ENCODE measurements at regions not wholly inside any gene's neighbourhood (a gene's known extent, or its start where the extent isn't known, plus 50 kb on each side); places are given as distances from the start of the nearest gene placed in this dataset.
"Not testable (repeated sequence)": the region's sequence is repeated elsewhere in the genome, so short reads cannot be mapped to it uniquely, and the experiment has no call there.

GRCh38 chr21:27929179-27929578, 962.3 kb upstream of the ADAMTS5 start:
- H3K27me3 Mint-ChIP-seq; DNase-seq; H3K27ac Mint-ChIP-seq; ATAC-seq (ENCODE audit: low read depth); H3K9me3 Mint-ChIP-seq; CTCF ChIA-PET; H3K4me1 Mint-ChIP-seq; H3K36me3 Mint-ChIP-seq (ENCODE audit: low read depth); intact Hi-C loops (cut with micrococcal nuclease); H3K4me3 Mint-ChIP-seq; POLR2A ChIA-PET: not testable (repeated sequence)

DNA sequence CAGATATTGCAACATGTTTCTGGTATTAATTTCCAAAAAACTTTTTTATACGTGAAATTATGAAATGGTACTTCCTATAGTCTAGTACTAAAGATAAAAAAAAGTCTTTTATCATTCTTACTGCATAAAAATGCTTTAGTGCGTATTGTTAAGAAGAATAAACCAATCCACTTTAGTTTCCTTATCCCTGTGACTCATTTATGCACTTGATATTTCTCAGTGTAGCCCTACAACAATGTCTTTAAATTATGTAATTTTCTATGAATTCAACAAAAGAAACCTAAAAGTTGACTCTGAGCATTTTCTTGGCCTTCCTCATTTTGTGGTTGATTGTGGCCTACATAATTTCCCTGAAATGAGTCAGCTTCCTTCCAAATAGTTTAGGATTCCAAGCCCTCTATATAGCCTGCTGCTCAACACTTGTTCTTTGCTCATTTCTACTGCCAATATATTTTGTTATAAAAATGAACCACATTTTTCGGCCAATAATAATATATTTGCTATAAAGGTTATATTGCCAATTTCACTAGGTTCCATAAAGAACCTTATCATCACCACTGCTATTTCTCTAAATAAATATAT, 961.7 kb upstream of the ADAMTS5 start:
- H3K36me3 Mint-ChIP-seq (ENCODE audit: low read depth); CTCF ChIA-PET; H3K4me3 Mint-ChIP-seq; POLR2A ChIA-PET; H3K9me3 Mint-ChIP-seq; H3K27ac Mint-ChIP-seq; DNase-seq; intact Hi-C loops (cut with micrococcal nuclease); ATAC-seq (ENCODE audit: low read depth); H3K27me3 Mint-ChIP-seq; H3K4me1 Mint-ChIP-seq: not testable (repeated sequence)

GRCh38 chr21:27921421-27921820, 954.5 kb upstream of the ADAMTS5 start:
- ATAC-seq (ENCODE audit: low read depth); H3K4me1 Mint-ChIP-seq; CTCF ChIA-PET; H3K27me3 Mint-ChIP-seq; H3K27ac Mint-ChIP-seq; H3K36me3 Mint-ChIP-seq (ENCODE audit: low read depth); DNase-seq; intact Hi-C loops (cut with micrococcal nuclease); H3K4me3 Mint-ChIP-seq; POLR2A ChIA-PET: not testable (repeated sequence)
- H3K9me3 Mint-ChIP-seq = peaks cover 11% of the 10 kb centered on the region

GRCh38 chr21:27917966-27918365, 951.1 kb upstream of the ADAMTS5 start:
- H3K27ac Mint-ChIP-seq; ATAC-seq (ENCODE audit: low read depth); H3K4me3 Mint-ChIP-seq; CTCF ChIA-PET; H3K27me3 Mint-ChIP-seq; intact Hi-C loops (cut with micrococcal nuclease); H3K4me1 Mint-ChIP-seq; H3K36me3 Mint-ChIP-seq (ENCODE audit: low read depth); POLR2A ChIA-PET; DNase-seq: not testable (repeated sequence)
- H3K9me3 Mint-ChIP-seq = peaks cover 13% of the 10 kb centered on the region

DNA sequence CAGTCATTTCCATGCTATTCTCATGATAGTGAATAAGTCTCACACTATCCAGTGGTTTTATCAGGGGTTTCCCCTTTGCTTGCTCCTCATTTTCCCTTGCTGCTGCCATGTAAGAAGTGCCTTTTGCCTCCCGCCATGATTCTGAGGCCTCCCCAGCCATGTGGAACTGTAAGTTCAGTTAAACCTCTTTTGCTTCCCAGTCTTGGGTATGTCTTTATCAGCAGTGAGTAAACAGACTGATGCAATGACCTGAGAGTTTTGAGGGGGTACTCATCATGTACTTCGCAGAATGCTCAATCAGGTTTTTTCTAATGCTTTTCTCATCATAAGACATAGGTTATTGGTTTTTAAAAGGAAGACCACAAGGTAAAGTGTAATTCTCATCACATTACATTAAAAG, 949.4 kb upstream of the ADAMTS5 start:
- H3K4me3 Mint-ChIP-seq; H3K36me3 Mint-ChIP-seq (ENCODE audit: low read depth); intact Hi-C loops (cut with micrococcal nuclease); H3K27me3 Mint-ChIP-seq; ATAC-seq (ENCODE audit: low read depth); CTCF ChIA-PET; H3K9me3 Mint-ChIP-seq; POLR2A ChIA-PET; H3K27ac Mint-ChIP-seq; H3K4me1 Mint-ChIP-seq; DNase-seq: not testable (repeated sequence)

DNA sequence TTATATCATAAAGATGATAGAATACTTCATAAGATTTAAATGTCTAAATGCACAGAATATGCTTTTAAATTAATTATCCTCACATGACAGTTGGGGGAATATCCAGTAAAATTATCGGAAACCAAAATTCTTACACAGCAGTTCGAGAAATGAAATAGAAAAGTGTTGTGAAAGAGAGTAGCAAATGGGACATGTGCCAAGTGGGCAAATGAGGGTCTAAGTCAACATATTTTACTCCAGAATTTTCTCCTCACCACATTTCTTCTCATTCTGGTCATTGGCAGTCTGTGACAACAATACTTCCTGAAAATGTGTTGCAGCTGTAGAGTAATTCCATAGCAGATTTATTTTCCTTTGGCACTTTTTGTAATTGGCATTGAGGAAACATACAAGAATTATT, 945.2 kb upstream of the ADAMTS5 start:
- ATAC-seq (ENCODE audit: low read depth); DNase-seq; H3K4me3 Mint-ChIP-seq; intact Hi-C loops (cut with micrococcal nuclease); POLR2A ChIA-PET; H3K27me3 Mint-ChIP-seq; H3K36me3 Mint-ChIP-seq (ENCODE audit: low read depth); CTCF ChIA-PET; H3K27ac Mint-ChIP-seq; H3K4me1 Mint-ChIP-seq; H3K9me3 Mint-ChIP-seq: not testable (repeated sequence)

GRCh38 chr21:27909487-27909886, 942.6 kb upstream of the ADAMTS5 start:
- POLR2A ChIA-PET; H3K4me1 Mint-ChIP-seq; H3K36me3 Mint-ChIP-seq (ENCODE audit: low read depth); H3K27me3 Mint-ChIP-seq; ATAC-seq (ENCODE audit: low read depth); H3K27ac Mint-ChIP-seq; H3K4me3 Mint-ChIP-seq; H3K9me3 Mint-ChIP-seq; DNase-seq; CTCF ChIA-PET; intact Hi-C loops (cut with micrococcal nuclease): not testable (repeated sequence)

- H3K4me3 Mint-ChIP-seq; DNase-seq; H3K4me1 Mint-ChIP-seq; H3K36me3 Mint-ChIP-seq (ENCODE audit: low read depth); H3K27ac Mint-ChIP-seq; H3K27me3 Mint-ChIP-seq; H3K9me3 Mint-ChIP-seq; CTCF ChIA-PET; intact Hi-C loops (cut with micrococcal nuclease); POLR2A ChIA-PET; ATAC-seq (ENCODE audit: low read depth): not testable (repeated sequence)
These were observed 941.9 kb upstream of the ADAMTS5 start for GRCh38 chr21:27908816-27909215.

- ATAC-seq (ENCODE audit: low read depth); H3K4me3 Mint-ChIP-seq; H3K36me3 Mint-ChIP-seq (ENCODE audit: low read depth); H3K9me3 Mint-ChIP-seq; H3K4me1 Mint-ChIP-seq; POLR2A ChIA-PET; intact Hi-C loops (cut with micrococcal nuclease); DNase-seq; CTCF ChIA-PET; H3K27me3 Mint-ChIP-seq; H3K27ac Mint-ChIP-seq: not testable (repeated sequence)
These were observed 936.0 kb upstream of the ADAMTS5 start for GRCh38 chr21:27902904-27903303.

GRCh38 chr21:27893619-27894018, 926.7 kb upstream of the ADAMTS5 start:
- H3K4me1 Mint-ChIP-seq; H3K4me3 Mint-ChIP-seq; ATAC-seq (ENCODE audit: low read depth); H3K36me3 Mint-ChIP-seq (ENCODE audit: low read depth); POLR2A ChIA-PET; CTCF ChIA-PET; intact Hi-C loops (cut with micrococcal nuclease); H3K9me3 Mint-ChIP-seq; DNase-seq; H3K27ac Mint-ChIP-seq; H3K27me3 Mint-ChIP-seq: not testable (repeated sequence)

DNA sequence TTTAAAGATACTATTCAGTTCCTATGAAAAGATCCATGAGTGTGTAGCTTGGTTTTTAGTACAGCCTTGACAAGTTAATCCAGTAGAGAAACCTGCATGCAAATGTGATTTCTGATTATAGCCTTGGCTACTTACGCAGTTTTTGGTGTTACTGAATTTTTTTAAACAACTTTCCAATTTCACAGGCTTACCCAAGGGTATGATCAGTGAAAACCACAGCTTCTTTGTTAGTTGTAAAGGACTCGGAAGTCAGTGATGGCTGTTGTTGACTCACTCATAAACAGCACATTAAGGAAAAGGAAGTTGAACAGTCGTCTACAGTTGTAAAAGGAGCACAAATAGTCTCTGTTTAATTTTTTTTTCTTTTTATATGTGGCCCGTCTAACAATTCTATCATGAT, 924.6 kb upstream of the ADAMTS5 start:
- POLR2A ChIA-PET; H3K4me3 Mint-ChIP-seq; DNase-seq; H3K9me3 Mint-ChIP-seq; intact Hi-C loops (cut with micrococcal nuclease); CTCF ChIA-PET; ATAC-seq (ENCODE audit: low read depth); H3K36me3 Mint-ChIP-seq (ENCODE audit: low read depth); H3K27me3 Mint-ChIP-seq; H3K27ac Mint-ChIP-seq; H3K4me1 Mint-ChIP-seq: not testable (repeated sequence)

- intact Hi-C loops (cut with micrococcal nuclease); H3K27ac Mint-ChIP-seq; H3K27me3 Mint-ChIP-seq; CTCF ChIA-PET; H3K4me3 Mint-ChIP-seq; H3K36me3 Mint-ChIP-seq (ENCODE audit: low read depth); H3K9me3 Mint-ChIP-seq; ATAC-seq (ENCODE audit: low read depth); DNase-seq; H3K4me1 Mint-ChIP-seq: not testable (repeated sequence)
- POLR2A ChIA-PET = interaction anchor here (0.6 kb wide), 1 partner anchor 896 kb away, joined by 4 read pairs; no protein-coding TSS in a partner anchor
These were observed 921.0 kb upstream of the ADAMTS5 start for GRCh38 chr21:27887808-27888455.

All from activated B cell treated with CpG ODN at 0.5 μM for 24 hours (primary cell).